T-helper 17 cell (primary cell): ENCODE measurements at regions not wholly inside any gene's neighbourhood (a gene's known extent, or its start where the extent isn't known, plus 50 kb on each side); places are given as distances from the start of the nearest gene placed in this dataset.
"Not testable (repeated sequence)": the region's sequence is repeated elsewhere in the genome, so short reads cannot be mapped to it uniquely, and the experiment has no call there.

Experiments used
- ATAC-seq: fragments of 150-1000 bp; cut with Tn5 transposase; 2 replicates; pipeline ENCODE4 v1.10.0; 2021; ENCODE audit warnings: mild to moderate bottlenecking, moderate library complexity
- DNase-seq, 3 donors: peaks; one replicate each; pipeline versions ENCODE4 v3.0.0 to v3.0.0-alpha.2; 2020 to 2021
- H3K9me3 ChIP-seq: one replicate; pipeline ENCODE4 v1.7.0; 2013; ENCODE audit warnings: low read length, mild to moderate bottlenecking; ENCODE audit not compliant: control insufficient read depth, poor library complexity, severe bottlenecking
- H3K27ac Mint-ChIP-seq: one replicate; pipeline ENCODE4 v1.8.0; 2022; ENCODE audit warnings: mild to moderate bottlenecking, moderate library complexity, mixed read lengths
- H3K27me3 Mint-ChIP-seq: one replicate; pipeline ENCODE4 v1.8.0; 2022; ENCODE audit warnings: mixed read lengths
- H3K36me3 Mint-ChIP-seq: one replicate; pipeline ENCODE4 v1.8.0; 2022; ENCODE audit warnings: low read depth, mixed read lengths
- H3K4me1 Mint-ChIP-seq: one replicate; pipeline ENCODE4 v1.8.0; 2022; ENCODE audit warnings: mild to moderate bottlenecking, mixed read lengths
- H3K4me3 Mint-ChIP-seq: one replicate; pipeline ENCODE4 v1.8.0; 2022; ENCODE audit warnings: mild to moderate bottlenecking, moderate library complexity, mixed read lengths

- H3K9me3 ChIP-seq, result no peaks in the 10 kb centered on the region
- H3K27ac Mint-ChIP-seq, result no peak overlapping the region
- H3K27me3 Mint-ChIP-seq, result no peaks in the 10 kb centered on the region
- DNase-seq (no peak), ATAC-seq (no peak)
- no peaks in the 10 kb centered on the region for H3K4me1 Mint-ChIP-seq
- no peak overlapping the region for H3K4me3 Mint-ChIP-seq
- H3K36me3 Mint-ChIP-seq, result no peaks in the 10 kb centered on the region
Observed at GRCh38 chr7:86445285-86445684, 198.4 kb upstream of the GRM3 start.

- Mint-ChIP-seq H3K27ac (no peak overlapping the region), H3K4me3 (no peak overlapping the region), H3K36me3 (no peaks in the 10 kb centered on the region), H3K4me1 (no peaks in the 10 kb centered on the region), H3K27me3 (no peaks in the 10 kb centered on the region)
- no peak for ATAC-seq
- DNase-seq, result no peak
- no peaks in the 10 kb centered on the region for H3K9me3 ChIP-seq
Observed at GRCh38 chr7:86444245-86444644, 199.5 kb upstream of the GRM3 start.

GRCh38 chr7:86440420-86440819, 203.3 kb upstream of the GRM3 start:
- H3K27ac Mint-ChIP-seq, H3K27me3 Mint-ChIP-seq, H3K9me3 ChIP-seq, DNase-seq, ATAC-seq, H3K36me3 Mint-ChIP-seq, H3K4me3 Mint-ChIP-seq, H3K4me1 Mint-ChIP-seq: not testable (repeated sequence)

GRCh38 chr7:86437951-86438450, 205.7 kb upstream of the GRM3 start:
- no peaks in the 10 kb centered on the region for H3K9me3 ChIP-seq
- no peaks in the 10 kb centered on the region for H3K4me1 Mint-ChIP-seq
- H3K27me3 Mint-ChIP-seq, result no peaks in the 10 kb centered on the region
- no peak for DNase-seq
- H3K36me3 Mint-ChIP-seq, result no peaks in the 10 kb centered on the region
- no peak for ATAC-seq
- H3K4me3 Mint-ChIP-seq, result no peak overlapping the region
- H3K27ac Mint-ChIP-seq, result no peak overlapping the region

GRCh38 chr7:86431761-86432160, 211.9 kb upstream of the GRM3 start:
- H3K4me1 Mint-ChIP-seq, result no peaks in the 10 kb centered on the region
- no peaks in the 10 kb centered on the region for H3K27me3 Mint-ChIP-seq
- ATAC-seq, result no peak
- no peak overlapping the region for H3K4me3 Mint-ChIP-seq
- H3K36me3 Mint-ChIP-seq, result no peaks in the 10 kb centered on the region
- DNase-seq, result no peak
- H3K27ac Mint-ChIP-seq, result no peak overlapping the region
- H3K9me3 ChIP-seq, result no peaks in the 10 kb centered on the region

GRCh38 chr7:86411814-86412213, 231.9 kb upstream of the GRM3 start:
- H3K9me3 ChIP-seq, result no peaks in the 10 kb centered on the region
- no peak for ATAC-seq
- H3K36me3 Mint-ChIP-seq, result no peaks in the 10 kb centered on the region
- no peak overlapping the region for H3K27ac Mint-ChIP-seq
- no peaks in the 10 kb centered on the region for H3K4me1 Mint-ChIP-seq
- no peak for DNase-seq
- no peaks in the 10 kb centered on the region for H3K27me3 Mint-ChIP-seq
- no peak overlapping the region for H3K4me3 Mint-ChIP-seq

- no peak for DNase-seq
- no peaks in the 10 kb centered on the region for H3K27me3 Mint-ChIP-seq
Observed at GRCh38 chr7:86407291-86407690, 236.4 kb upstream of the GRM3 start.

GRCh38 chr7:86391813-86392212, 251.9 kb upstream of the GRM3 start:
- H3K9me3 ChIP-seq, result no peaks in the 10 kb centered on the region
- no peaks in the 10 kb centered on the region for H3K4me1 Mint-ChIP-seq
- H3K27me3 Mint-ChIP-seq, result no peaks in the 10 kb centered on the region
- H3K36me3 Mint-ChIP-seq, result no peaks in the 10 kb centered on the region
- H3K4me3 Mint-ChIP-seq, result no peak overlapping the region
- no peak for ATAC-seq
- no peak overlapping the region for H3K27ac Mint-ChIP-seq
- no peak for DNase-seq

More at GRCh38 chr7:86407291-86407690, 236.4 kb upstream of the GRM3 start:
- H3K27ac Mint-ChIP-seq, result no peak overlapping the region
- H3K4me1 Mint-ChIP-seq, result no peaks in the 10 kb centered on the region
- ATAC-seq, result no peak
- H3K4me3 Mint-ChIP-seq, result no peak overlapping the region
- no peaks in the 10 kb centered on the region for H3K9me3 ChIP-seq
- no peaks in the 10 kb centered on the region for H3K36me3 Mint-ChIP-seq

GRCh38 chr7:86375602-86376001, 268.1 kb upstream of the GRM3 start:
- not testable (repeated sequence) for DNase-seq, H3K27me3 Mint-ChIP-seq

GRCh38 chr7:86372262-86372661, 271.4 kb upstream of the GRM3 start:
- Mint-ChIP-seq H3K27me3 (no peaks in the 10 kb centered on the region), H3K4me1 (no peaks in the 10 kb centered on the region), H3K27ac (no peak overlapping the region), H3K36me3 (no peaks in the 10 kb centered on the region), H3K4me3 (no peak overlapping the region)
- ATAC-seq, result no peak
- H3K9me3 ChIP-seq, result no peaks in the 10 kb centered on the region
- no peak for DNase-seq

More at GRCh38 chr7:86375602-86376001, 268.1 kb upstream of the GRM3 start:
- not testable (repeated sequence) for H3K4me1 Mint-ChIP-seq, H3K36me3 Mint-ChIP-seq, ATAC-seq, H3K27ac Mint-ChIP-seq, H3K4me3 Mint-ChIP-seq, H3K9me3 ChIP-seq

- Mint-ChIP-seq H3K27ac (no peak overlapping the region), H3K4me3 (no peak overlapping the region), H3K36me3 (no peaks in the 10 kb centered on the region), H3K27me3 (no peaks in the 10 kb centered on the region), H3K4me1 (no peaks in the 10 kb centered on the region)
- ATAC-seq (no peak), DNase-seq (no peak)
- no peaks in the 10 kb centered on the region for H3K9me3 ChIP-seq
Observed at GRCh38 chr7:86366946-86367345, 276.8 kb upstream of the GRM3 start.

- not testable (repeated sequence) for H3K9me3 ChIP-seq, H3K36me3 Mint-ChIP-seq, DNase-seq, H3K4me3 Mint-ChIP-seq, H3K27ac Mint-ChIP-seq, ATAC-seq, H3K27me3 Mint-ChIP-seq, H3K4me1 Mint-ChIP-seq
Observed at GRCh38 chr7:86340407-86340806, 303.3 kb upstream of the GRM3 start.

- ATAC-seq, result no peak
- Mint-ChIP-seq H3K27ac (no peak overlapping the region), H3K4me1 (no peaks in the 10 kb centered on the region), H3K36me3 (no peaks in the 10 kb centered on the region), H3K4me3 (no peak overlapping the region), H3K27me3 (no peaks in the 10 kb centered on the region)
- no peak for DNase-seq
- H3K9me3 ChIP-seq, result no peaks in the 10 kb centered on the region
Observed at GRCh38 chr7:86339051-86339450, 304.7 kb upstream of the GRM3 start.

- no peaks in the 10 kb centered on the region for H3K36me3 Mint-ChIP-seq
- no peaks in the 10 kb centered on the region for H3K9me3 ChIP-seq
- H3K27ac Mint-ChIP-seq, result no peak overlapping the region
- ATAC-seq (no peak), DNase-seq (no peak)
- H3K4me3 Mint-ChIP-seq, result no peak overlapping the region
- H3K27me3 Mint-ChIP-seq, result no peaks in the 10 kb centered on the region
- H3K4me1 Mint-ChIP-seq, result no peaks in the 10 kb centered on the region
Observed at GRCh38 chr7:86328801-86329433, 314.8 kb upstream of the GRM3 start.
